ENCODE measurements at regions not wholly inside any gene's neighbourhood (a gene's known extent, or its start where the extent isn't known, plus 50 kb on each side); places are given as distances from the start of the nearest gene placed in this dataset.

- no peaks in the 10 kb centered on the region for H3K36me3 Mint-ChIP-seq (ENCODE audit: low read depth)
- H3K4me3 Mint-ChIP-seq = no peak overlapping the region
- peaks cover 38% of the 10 kb centered on the region for H3K9me3 Mint-ChIP-seq
- H3K27me3 Mint-ChIP-seq (ENCODE audit: low read depth) = no peaks in the 10 kb centered on the region
- no peaks in the 10 kb centered on the region for H3K4me1 Mint-ChIP-seq
- no peak overlapping the region for H3K27ac Mint-ChIP-seq
- TF ChIP-seq CTCF (IDR thresholded peaks at IDR 0.05; ENCODE audit: unreplicated experiment in 3 of 3) = no peak
Measured at GRCh38 chr20:23217023-23217422, 130.9 kb upstream of the CD93 start.

GRCh38 chr20:23215344-23215995 lies 129.3 kb upstream of the CD93 start:
- H3K36me3 Mint-ChIP-seq (ENCODE audit: low read depth) = no peaks in the 10 kb centered on the region
- H3K4me1 Mint-ChIP-seq = no peaks in the 10 kb centered on the region
- no peak for TF ChIP-seq CTCF (IDR thresholded peaks at IDR 0.05; ENCODE audit: unreplicated experiment in 3 of 3)
- H3K9me3 Mint-ChIP-seq = peaks cover 26% of the 10 kb centered on the region
- H3K27ac Mint-ChIP-seq = no peak overlapping the region
- H3K27me3 Mint-ChIP-seq (ENCODE audit: low read depth) = no peaks in the 10 kb centered on the region
- H3K4me3 Mint-ChIP-seq = no peak overlapping the region

- no peaks in the 10 kb centered on the region for H3K36me3 Mint-ChIP-seq (ENCODE audit: low read depth)
- TF ChIP-seq CTCF (IDR thresholded peaks at IDR 0.05; ENCODE audit: unreplicated experiment in 3 of 3) = no peak
- H3K4me1 Mint-ChIP-seq = no peaks in the 10 kb centered on the region
- peaks cover 22% of the 10 kb centered on the region for H3K9me3 Mint-ChIP-seq
- no peak overlapping the region for H3K4me3 Mint-ChIP-seq
- H3K27me3 Mint-ChIP-seq (ENCODE audit: low read depth) = no peaks in the 10 kb centered on the region
- H3K27ac Mint-ChIP-seq = no peak overlapping the region
Measured at GRCh38 chr20:23214903-23215302, 128.8 kb upstream of the CD93 start.

- Mint-ChIP-seq H3K9me3 (peaks cover 7% of the 10 kb centered on the region), H3K27ac (no peak overlapping the region), H3K4me3 (no peak overlapping the region), H3K36me3 (ENCODE audit: low read depth) (no peaks in the 10 kb centered on the region), H3K27me3 (ENCODE audit: low read depth) (peaks cover 4% of the 10 kb centered on the region), H3K4me1 (no peaks in the 10 kb centered on the region)
- TF ChIP-seq CTCF (IDR thresholded peaks at IDR 0.05; ENCODE audit: unreplicated experiment in 3 of 3) = no peak
Measured at GRCh38 chr20:23212464-23212995, 126.4 kb upstream of the CD93 start.

- no peaks in the 10 kb centered on the region for H3K4me1 Mint-ChIP-seq
- H3K27me3 Mint-ChIP-seq (ENCODE audit: low read depth) = peaks cover 4% of the 10 kb centered on the region
- H3K36me3 Mint-ChIP-seq (ENCODE audit: low read depth) = no peaks in the 10 kb centered on the region
- no peak overlapping the region for H3K27ac Mint-ChIP-seq
- no peak overlapping the region for H3K4me3 Mint-ChIP-seq
- no peak for TF ChIP-seq CTCF (IDR thresholded peaks at IDR 0.05; ENCODE audit: unreplicated experiment in 3 of 3)
- H3K9me3 Mint-ChIP-seq = peaks cover 5% of the 10 kb centered on the region
Measured at GRCh38 chr20:23212011-23212410, 125.9 kb upstream of the CD93 start.

GRCh38 chr20:23211164-23211563 lies 125.0 kb upstream of the CD93 start:
- no peak for TF ChIP-seq CTCF (IDR thresholded peaks at IDR 0.05; ENCODE audit: unreplicated experiment in 3 of 3)
- Mint-ChIP-seq H3K4me1 (no peaks in the 10 kb centered on the region), H3K9me3 (peaks cover 5% of the 10 kb centered on the region), H3K27me3 (ENCODE audit: low read depth) (peaks cover 5% of the 10 kb centered on the region), H3K36me3 (ENCODE audit: low read depth) (no peaks in the 10 kb centered on the region), H3K4me3 (no peak overlapping the region), H3K27ac (no peak overlapping the region)
